CD4-positive, alpha-beta T cell treated with Interleukin-10 for 1 hour (primary cell): ENCODE measurements at regions not wholly inside any gene's neighbourhood (a gene's known extent, or its start where the extent isn't known, plus 50 kb on each side); places are given as distances from the start of the nearest gene placed in this dataset.

Experiments used
- DNase-seq: peaks from one replicate; pipeline ENCODE4 v3.0.0-alpha.2; 2020

- no peak for DNase-seq
These were observed 219.3 kb downstream of the BUD13 start for GRCh38 chr11:116553482-116553881.

- no peak for DNase-seq
These were observed 221.2 kb downstream of the BUD13 start for GRCh38 chr11:116551576-116551975.

- no peak for DNase-seq
These were observed 224.5 kb downstream of the BUD13 start for GRCh38 chr11:116548256-116548655.

GRCh38 chr11:116547571-116547970 lies 225.2 kb downstream of the BUD13 start:
- no peak for DNase-seq

DNA sequence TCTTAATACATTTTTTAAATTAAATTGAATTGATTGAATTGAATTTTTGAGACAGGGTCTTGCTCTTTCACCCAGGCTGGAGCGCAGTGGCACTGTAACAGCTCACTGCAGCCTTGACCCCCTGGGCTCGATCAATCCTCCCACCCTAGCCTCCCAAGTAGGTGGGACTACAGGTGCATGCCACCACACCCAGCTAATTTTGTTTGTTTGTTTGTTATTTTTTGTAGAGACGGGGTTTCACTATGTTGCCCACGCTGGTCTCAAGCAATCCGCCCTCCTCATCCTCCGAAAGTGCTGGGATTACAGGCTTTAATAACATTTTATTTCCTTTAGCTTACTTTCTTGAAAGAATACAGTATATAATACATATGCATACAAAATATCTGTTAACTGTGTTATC lies 226.9 kb downstream of the BUD13 start:
- no peak for DNase-seq

DNA sequence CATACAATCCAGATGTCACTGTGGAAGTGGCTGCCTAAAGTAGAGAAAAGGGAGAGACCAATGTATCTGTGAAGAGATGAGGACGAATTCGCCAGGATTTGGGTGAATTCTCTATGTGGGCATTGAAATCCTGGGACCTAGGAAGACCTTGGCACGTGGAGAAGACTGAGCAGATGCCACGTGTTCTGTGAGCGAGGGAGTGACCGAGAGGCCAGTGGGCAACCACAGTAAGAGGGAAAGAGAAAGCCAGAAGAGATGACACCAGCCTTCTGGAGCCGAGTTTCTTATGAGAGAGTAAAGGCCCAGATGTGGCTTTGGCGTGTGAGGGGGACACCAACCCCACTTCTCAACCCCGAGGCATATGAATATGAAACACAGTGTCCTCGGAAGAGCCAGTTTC lies 228.1 kb downstream of the BUD13 start:
- DNase-seq = no peak

GRCh38 chr11:116543911-116544475 lies 228.8 kb downstream of the BUD13 start:
- DNase-seq = no peak

DNA sequence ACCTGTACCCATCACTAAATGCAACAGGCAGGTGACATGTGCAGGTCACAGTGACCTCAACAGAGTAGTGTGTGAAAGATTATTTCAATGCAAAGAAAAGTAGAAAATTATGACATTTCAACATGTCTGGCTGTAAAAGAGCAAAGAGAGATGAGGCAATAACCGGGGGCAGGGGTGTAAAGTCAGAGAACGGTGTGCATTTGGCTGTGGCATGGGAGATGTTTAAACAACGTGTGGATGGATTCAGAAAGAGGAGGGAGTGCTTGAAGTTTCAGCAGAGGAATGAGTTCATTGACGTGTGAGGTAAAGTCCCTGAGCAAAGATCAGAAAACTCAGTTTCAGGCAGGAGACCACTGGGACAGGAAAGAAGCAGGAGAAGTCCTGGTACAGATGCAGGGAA lies 229.7 kb downstream of the BUD13 start:
- DNase-seq = no peak

DNA sequence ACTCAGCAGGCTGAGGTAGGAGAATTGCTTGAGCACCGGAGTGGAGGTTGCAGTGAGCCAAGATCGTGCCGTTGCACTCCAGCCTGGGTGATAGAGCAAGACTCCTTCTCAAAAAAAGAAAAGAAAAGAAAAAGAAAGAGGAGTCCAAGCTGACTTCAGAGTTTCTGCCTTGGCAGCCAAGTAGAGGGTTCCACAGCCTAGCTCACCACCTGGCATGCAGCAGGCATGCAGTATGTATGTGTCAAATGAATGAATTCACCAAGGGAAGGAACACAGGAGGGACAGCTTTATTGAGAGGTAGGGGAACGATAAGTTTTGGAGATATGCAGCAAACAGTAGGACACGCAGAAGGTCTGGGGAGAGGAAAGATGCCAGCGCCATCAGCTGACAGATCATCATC lies 230.4 kb downstream of the BUD13 start:
- DNase-seq = no peak

GRCh38 chr11:116541460-116541859 lies 231.3 kb downstream of the BUD13 start:
- DNase-seq = no peak

- DNase-seq = no peak
These were observed 232.0 kb downstream of the BUD13 start for GRCh38 chr11:116540645-116541304.

- no peak for DNase-seq
These were observed 232.9 kb downstream of the BUD13 start for GRCh38 chr11:116539836-116540418.

DNA sequence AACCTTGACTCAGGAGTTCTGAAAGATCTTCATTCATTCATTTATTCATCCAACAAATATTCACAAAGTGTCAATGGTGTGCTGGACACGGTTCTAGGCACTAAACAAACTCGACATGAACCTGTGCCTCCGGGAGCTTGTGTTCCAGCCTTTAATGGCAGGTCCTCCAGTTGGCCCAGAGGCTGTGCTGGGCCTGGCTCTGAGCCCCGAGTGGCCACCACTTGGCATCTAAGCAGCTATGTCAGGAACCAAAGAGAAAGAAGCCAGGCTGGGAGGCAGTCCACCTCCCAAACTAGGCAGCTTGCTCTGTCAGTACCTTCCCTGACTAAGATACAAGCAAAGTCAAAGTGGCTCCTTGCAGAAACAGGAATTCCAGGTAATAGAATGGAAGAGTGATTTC lies 233.6 kb downstream of the BUD13 start:
- no peak for DNase-seq

DNA sequence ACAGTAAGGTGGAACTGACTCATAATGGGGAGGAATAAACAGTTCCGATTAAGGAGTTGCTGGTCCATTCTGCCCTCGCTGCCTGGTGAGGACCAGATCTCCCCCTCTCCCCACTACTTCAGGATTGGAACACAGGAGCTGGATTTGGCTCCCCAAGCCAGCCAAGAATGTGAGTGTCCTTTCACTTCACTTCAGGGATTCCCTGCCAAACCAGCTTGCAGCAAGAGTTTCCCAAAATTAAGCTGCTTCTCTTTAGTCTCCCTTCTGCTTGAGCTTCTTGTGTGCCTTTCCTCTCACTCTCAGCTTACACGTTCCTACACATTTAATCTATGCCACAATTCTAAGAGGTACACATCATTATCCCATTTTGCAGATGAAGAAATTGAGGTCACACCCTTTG lies 234.1 kb downstream of the BUD13 start:
- DNase-seq = no peak

GRCh38 chr11:116537709-116538108 lies 235.1 kb downstream of the BUD13 start:
- DNase-seq = no peak

- no peak for DNase-seq
These were observed 235.7 kb downstream of the BUD13 start for GRCh38 chr11:116537121-116537520.

GRCh38 chr11:116536416-116536815 lies 236.4 kb downstream of the BUD13 start:
- DNase-seq = no peak

DNA sequence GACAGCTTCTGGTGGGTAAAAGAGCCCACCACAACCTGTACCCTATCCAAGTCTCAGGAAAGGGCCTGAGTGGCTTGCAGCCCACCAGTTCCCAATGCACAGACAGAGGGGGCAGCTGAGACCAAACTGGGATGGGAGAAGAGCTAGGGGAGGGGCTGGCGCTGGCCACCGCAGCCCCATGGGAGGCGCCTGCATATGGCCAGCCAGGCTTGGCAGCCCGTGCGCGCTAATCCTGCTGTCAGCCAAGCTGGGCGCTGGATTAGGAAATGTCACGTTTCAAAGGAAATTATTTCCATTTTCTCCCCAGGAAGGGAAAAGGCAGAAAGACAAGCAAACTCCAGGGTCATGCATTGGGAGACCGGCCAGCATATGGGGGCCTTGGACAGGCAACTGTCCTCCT lies 236.8 kb downstream of the BUD13 start:
- no peak for DNase-seq

GRCh38 chr11:116535120-116535519 lies 237.7 kb downstream of the BUD13 start:
- no peak for DNase-seq

DNA sequence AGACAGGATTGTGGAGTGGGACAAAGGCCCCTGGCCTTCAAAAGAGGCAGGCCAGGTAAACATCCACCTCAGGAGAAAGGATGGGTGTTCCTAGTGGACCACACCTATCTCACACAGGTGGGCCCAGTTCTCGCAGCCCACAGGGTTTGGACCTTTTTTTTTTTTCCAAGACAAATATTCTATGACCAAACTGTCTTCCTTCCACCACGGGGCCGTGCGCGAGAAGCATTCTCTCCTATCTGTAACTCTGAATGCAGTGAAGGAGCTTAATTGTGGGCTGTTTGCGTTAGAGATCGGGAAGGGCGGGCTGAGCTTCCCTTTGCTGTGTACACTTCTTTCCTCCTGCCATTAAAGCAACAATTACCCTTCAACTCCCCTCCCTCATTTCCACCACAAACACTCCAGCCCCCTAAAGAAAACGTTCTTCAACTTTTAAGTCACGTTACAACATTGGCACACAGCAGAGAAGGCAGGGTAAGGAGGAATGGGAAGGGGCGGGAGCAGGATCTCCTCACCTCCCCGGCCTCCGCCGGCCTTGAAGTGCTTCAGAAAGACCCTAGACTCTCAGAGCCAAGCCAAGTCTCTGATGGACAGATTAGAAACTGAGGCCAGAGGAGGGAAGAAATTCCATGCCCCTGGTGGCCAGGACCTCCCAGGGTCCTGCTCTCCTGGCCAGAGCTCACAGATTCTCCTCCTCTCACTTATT lies 238.4 kb downstream of the BUD13 start:
- no peak for DNase-seq

DNA sequence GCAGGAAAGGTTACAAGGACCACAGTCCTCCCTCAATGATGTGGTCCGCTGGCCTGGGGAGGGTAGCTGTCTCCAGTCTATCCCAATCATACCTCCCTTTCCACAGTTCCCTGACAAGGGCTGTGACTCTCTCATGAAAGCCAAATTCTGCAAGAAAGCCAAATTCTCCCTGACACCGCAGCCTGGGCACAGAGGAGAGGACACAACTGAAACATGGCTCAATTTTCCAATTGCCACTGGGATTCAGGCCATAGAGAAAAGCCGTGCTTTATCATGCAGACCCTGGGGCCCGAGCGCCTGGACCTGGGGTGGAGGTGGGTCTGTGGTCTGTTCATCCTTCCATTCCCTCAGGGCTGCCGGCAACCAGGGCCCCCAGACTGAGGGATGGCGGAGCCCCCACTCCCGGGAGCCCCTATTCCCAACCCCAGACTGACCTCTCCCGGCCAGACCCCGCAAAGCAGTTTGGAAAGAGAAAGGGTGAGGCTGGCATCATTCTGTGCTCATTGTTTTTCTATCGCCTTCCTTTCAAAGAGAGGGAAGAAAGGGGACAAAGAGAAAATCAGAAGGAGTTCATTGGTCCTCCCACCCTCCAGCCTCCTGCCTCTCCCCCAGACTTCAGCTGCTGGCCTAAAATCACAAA lies 239.5 kb downstream of the BUD13 start:
- no peak for DNase-seq

GRCh38 chr11:116532066-116532465 lies 240.7 kb downstream of the BUD13 start:
- no peak for DNase-seq

DNA sequence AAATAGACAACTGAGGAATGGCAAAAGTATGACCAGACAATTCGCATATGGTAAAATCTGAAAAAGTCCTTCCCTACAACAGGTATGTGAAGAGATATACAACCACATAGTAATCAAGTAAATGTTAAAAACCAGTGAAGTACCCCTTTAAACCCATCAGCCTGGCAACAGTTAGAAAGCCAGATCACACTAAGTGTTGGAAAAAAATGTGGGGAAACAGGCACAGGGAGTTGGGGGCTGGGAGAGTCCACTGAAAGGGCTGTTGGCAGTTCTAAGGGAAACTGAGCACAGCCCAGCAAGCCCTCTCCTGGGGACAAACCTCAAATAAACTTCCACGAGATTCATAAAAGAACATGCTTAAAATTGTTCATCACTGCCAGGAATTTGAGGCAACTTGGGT lies 242.1 kb downstream of the BUD13 start:
- DNase-seq = no peak

DNA sequence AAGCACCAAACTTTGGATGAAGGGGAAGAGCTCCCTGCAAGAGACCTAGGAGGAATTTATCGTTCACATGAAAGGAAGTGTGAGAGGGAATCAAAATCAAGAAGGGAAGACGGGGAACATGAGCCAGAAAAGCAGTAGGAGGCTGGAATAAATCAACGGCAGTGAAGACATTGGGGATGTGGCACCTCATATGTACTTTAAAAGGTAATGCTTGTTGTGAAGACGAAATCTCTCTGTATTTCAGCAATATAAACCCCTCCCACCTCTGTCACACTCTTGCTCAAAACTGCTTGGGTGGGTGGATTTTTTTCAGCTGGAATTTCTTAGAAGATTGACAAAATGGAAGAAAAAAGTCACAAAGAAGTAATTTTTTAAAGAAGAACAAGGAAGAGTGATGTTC lies 243.5 kb downstream of the BUD13 start:
- DNase-seq = no peak
